ENCODE measurements at regions not wholly inside any gene's neighbourhood (a gene's known extent, or its start where the extent isn't known, plus 50 kb on each side); places are given as distances from the start of the nearest gene placed in this dataset.

DNA sequence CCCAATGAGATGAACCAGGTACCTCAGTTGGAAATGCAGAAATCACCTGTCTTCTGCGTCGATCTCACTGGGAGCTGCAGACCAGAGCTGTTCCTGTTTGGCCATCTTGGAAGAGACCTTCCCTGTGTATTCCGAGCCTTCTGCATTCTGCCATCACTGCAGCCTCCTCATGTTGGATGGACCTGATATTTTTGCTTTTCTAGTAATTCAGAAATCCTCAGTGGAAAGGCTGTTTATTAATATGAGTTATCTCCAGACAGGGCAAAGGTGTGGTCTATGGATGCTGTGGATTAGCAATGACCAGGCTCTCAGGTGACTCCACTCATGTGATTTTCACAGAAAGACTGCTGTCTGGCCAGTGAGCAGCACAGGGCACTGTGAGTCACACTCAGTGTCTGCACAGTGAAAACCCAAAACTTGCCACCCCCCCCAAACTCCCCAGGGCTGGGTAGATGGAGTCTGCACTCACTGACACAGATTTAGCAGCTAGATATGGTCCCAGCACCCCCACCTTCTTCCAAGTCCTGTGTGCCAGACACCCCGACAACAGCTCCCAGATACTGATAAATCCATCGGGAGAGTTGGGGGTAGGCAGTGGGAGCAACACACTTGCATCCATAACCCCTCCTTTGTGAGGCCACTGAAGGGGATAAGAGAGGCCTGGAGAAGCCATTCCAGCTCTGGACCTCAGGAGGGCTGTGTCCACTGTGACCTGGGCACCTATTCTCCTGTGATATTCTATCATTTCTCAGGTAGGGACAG lies 75.2 kb upstream of the TOP3B start:
- no peak overlapping the region for H2BK120ac ChIP-seq (replicated peaks; ENCODE audit: low read depth, low read length)
- no peak overlapping the region for H4K5ac ChIP-seq (ENCODE audit: insufficient read length, low read depth, low read length)
- H3K18ac ChIP-seq (ENCODE audit: extremely low read depth, low read length) = no peak overlapping the region
- no peak overlapping the region for H3K23ac ChIP-seq (ENCODE audit: insufficient read length)
- peaks cover 36 to 65% (median 60%) of the 10 kb centered on the region in 4 experiments for H3K27me3 ChIP-seq (replicated peaks in 1 of 4; ENCODE audit: control insufficient read depth in 3 of 4, extremely low read depth in 1 of 4, insufficient read depth in 3 of 4, low read length in 3 of 4)
- H3K79me2 ChIP-seq (ENCODE audit: control insufficient read depth in 1 of 2, insufficient read depth in 2 of 2, low read length in 2 of 2) = no peaks in the 10 kb centered on the region
- no peak overlapping the region for H4K91ac ChIP-seq (replicated peaks; ENCODE audit: insufficient read length, low read length)
- ChIA-PET POLR2A (ENCODE audit: partially characterized antibody) (interaction anchor here (1.1 kb wide), 1 partner anchor 90 kb away, joined by 4 read pairs; no protein-coding TSS in a partner anchor), CTCF (ENCODE audit: partially characterized antibody) (interaction anchor here (0.6 to 2.2 kb wide), 11 partner anchors 8 to 312 kb away, joined by 3 to 6 read pairs (median 4); no protein-coding TSS in a partner anchor)
- H4K8ac ChIP-seq (ENCODE audit: extremely low read depth, insufficient read depth, low read length) = no peak overlapping the region
- H3K9ac ChIP-seq (replicated peaks in 1 of 4; ENCODE audit: extremely low read depth in 1 of 4, low read depth in 3 of 4, low read length in 3 of 4) = no peak overlapping the region
- no peak overlapping the region for H2BK20ac ChIP-seq (ENCODE audit: low read length)
- no peak overlapping the region for H2BK5ac ChIP-seq (ENCODE audit: low read depth, low read length)
- H2BK12ac ChIP-seq (ENCODE audit: low read depth, low read length) = 0 out of 2 replicates have a peak overlapping the region, but pooled peaks have one; percentile 27
- H3K56ac ChIP-seq (replicated peaks; ENCODE audit: insufficient read length, low read depth, low read length) = no peak overlapping the region
- H3K4ac ChIP-seq (replicated peaks; ENCODE audit: insufficient read length, low read depth, low read length) = no peak overlapping the region
- no peak overlapping the region for H3K4me3 ChIP-seq (ENCODE audit: extremely low read depth in 1 of 4, insufficient read depth in 2 of 4, low read depth in 3 of 4, low read length in 4 of 4)
- WGBS, 2 experiments (ENCODE audit: extremely low coverage in 1 of 2, insufficient coverage in 1 of 2, insufficient read length in 1 of 2, insufficient replicate concordance in 2 of 2, low coverage in 1 of 2, low lambda C conversion rate in 2 of 2, missing lambda C conversion rate in 1 of 2) = 68% methylated on average over 5 of the region's 5 CpGs; no CpG with 5 or more reads in 1 of the 2 experiments
- no peak overlapping the region for H3K4me2 ChIP-seq (ENCODE audit: insufficient read depth in 1 of 2, low read depth in 2 of 2, low read length in 2 of 2)
- no peak overlapping the region for H2BK15ac ChIP-seq (ENCODE audit: low read length)
- no peaks in the 10 kb centered on the region for H3K79me1 ChIP-seq (ENCODE audit: low read depth, low read length)
- DNase-seq (ENCODE audit: low read depth in 1 of 2, low spot score in 2 of 2) (no peak), FAIRE-seq (no peak)
- H3K36me3 ChIP-seq (ENCODE audit: control insufficient read depth in 2 of 4, insufficient read depth in 4 of 4, low read length in 3 of 4) = no peaks in the 10 kb centered on the region
- H3K9me3 ChIP-seq (ENCODE audit: insufficient read depth in 2 of 2, low read depth in 1 of 2, low read length in 1 of 2) = no peaks in the 10 kb centered on the region
- no peak overlapping the region for H3K27ac ChIP-seq (ENCODE audit: low read depth, low read length)
- no peak overlapping the region for H2AFZ ChIP-seq (ENCODE audit: low read length)
- H3K4me1 ChIP-seq (replicated peaks in 1 of 4; ENCODE audit: control insufficient read depth in 3 of 4, insufficient read depth in 4 of 4, low read length in 3 of 4) = peaks cover 0 to 3% (median 0%) of the 10 kb centered on the region in 4 experiments; a peak in 3 of 7 replicates
- no peaks in the 10 kb centered on the region for H3K23me2 ChIP-seq (ENCODE audit: low read depth, low read length)
- no peak overlapping the region for H2AK5ac ChIP-seq (ENCODE audit: low read depth, low read length)
- no peaks in the 10 kb centered on the region for H4K20me1 ChIP-seq (replicated peaks in 1 of 2; ENCODE audit: control insufficient read depth in 1 of 2, insufficient read depth in 2 of 2, low read length in 2 of 2)
- H3K14ac ChIP-seq (ENCODE audit: insufficient read length) = no peak overlapping the region
- TF ChIP-seq SP1 (IDR thresholded peaks at IDR 0.05; ENCODE audit: low read depth, low read length) = no peak
